HepG2 (cell line): ENCODE measurements at regions not wholly inside any gene's neighbourhood (a gene's known extent, or its start where the extent isn't known, plus 50 kb on each side); places are given as distances from the start of the nearest gene placed in this dataset.
"Not testable (repeated sequence)": the region's sequence is repeated elsewhere in the genome, so short reads cannot be mapped to it uniquely, and the experiment has no call there.

Source experiments
- KAT2B ChIP-seq: fragments of 150-350 bp; IDR thresholded peaks from 2 replicates; pipeline ENCODE4 v1.6.1; 2014; ENCODE audit warnings: low read depth, low read length, borderline replicate concordance
- ZNF549 ChIP-seq: sonication (generic); formaldehyde crosslinking; IDR thresholded peaks from 2 replicates; pipeline ENCODE4 v1.5.0; 2020; ENCODE audit warnings: missing genetic modification reagents

DNA sequence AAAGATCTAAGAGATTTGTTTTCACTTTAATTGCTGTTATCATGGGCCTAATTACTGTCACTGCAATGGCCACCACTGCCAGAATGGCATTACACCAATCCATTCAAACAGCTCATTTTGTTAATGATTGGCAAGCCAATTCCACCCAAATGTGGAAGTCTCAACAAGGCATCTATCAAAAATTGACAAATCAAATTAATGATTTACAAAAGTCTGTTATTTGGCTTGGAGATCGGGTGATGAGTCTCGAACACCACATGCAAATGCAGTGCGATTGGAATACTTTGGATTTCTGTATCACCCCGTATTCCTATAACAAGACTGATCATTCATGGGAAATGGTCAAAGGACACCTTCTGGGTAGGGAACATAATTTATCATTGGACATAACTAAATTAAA lies 568.7 kb upstream of the PTGER4 start:
- not testable (repeated sequence) for TF ChIP-seq ZNF549 (CRISPR knock-in tag); KAT2B
